Prostate gland (tissue), 2 donors: ENCODE measurements at regions not wholly inside any gene's neighbourhood (a gene's known extent, or its start where the extent isn't known, plus 50 kb on each side); places are given as distances from the start of the nearest gene placed in this dataset.
"Not testable (repeated sequence)": the region's sequence is repeated elsewhere in the genome, so short reads cannot be mapped to it uniquely, and the experiment has no call there.

Experiments
- DNase-seq: peaks from one replicate; pipeline ENCODE4 v3.0.0-alpha.2; 2019; ENCODE audit warnings: low spot score
- H3K27ac ChIP-seq, 2 donors: fragments of 200-600 bp; sonication (generic); 2 replicates each; pipeline ENCODE4 v1.5.1; 2017 to 2019
- H3K27me3 ChIP-seq: fragments of 200-600 bp; sonication (generic); replicated peaks from 2 replicates; pipeline ENCODE4 v1.5.1; 2019; ENCODE audit not compliant: insufficient read depth
- H3K36me3 ChIP-seq, 2 donors: fragments of 200-600 bp; sonication (generic); 1 replicate in 1 of 2; 2 replicates in 1 of 2; pipeline versions ENCODE4 v1.5.1 to v1.8.1; 2017 to 2019
- H3K4me1 ChIP-seq: fragments of 200-600 bp; sonication (generic); replicated peaks from 2 replicates; pipeline ENCODE4 v1.5.1; 2019
- H3K4me3 ChIP-seq, 2 donors: fragments of 200-600 bp; sonication (generic); 2 replicates each; pipeline ENCODE4 v1.5.1; 2017 to 2019
- H3K9me3 ChIP-seq: fragments of 200-600 bp; sonication (generic); 2 replicates; pipeline ENCODE4 v1.5.1; 2017
- POLR2A ChIP-seq: fragments of 450-650 bp; IDR thresholded peaks from one replicate; pipeline ENCODE4 v1.6.1; 2016; ENCODE audit warnings: antibody characterized with exemption, mild to moderate bottlenecking
- POLR2AphosphoS5 ChIP-seq: sonication (generic); formaldehyde crosslinking; IDR thresholded peaks from one replicate; pipeline ENCODE4 v1.6.1; 2017; ENCODE audit warnings: antibody characterized with exemption
- WGBS: methylation state at CpG from one replicate; pipeline ENCODE4 v1.1.5; 2018; 5-methylcytosine and 5-hydroxymethylcytosine counted together
- intact Hi-C: fragments of 100-400 bp; cut with DNase I; formaldehyde crosslinking; loops from one replicate; pipeline ENCODE4 v1.14.2; 2022
- TF ChIP-seq, protein P1 (sequence below), 4 experiments: fragments of 200-600 bp in 2 of 4; fragments of 450-650 bp in 2 of 4; sonication (generic) in 2 of 4; IDR thresholded peaks; 1 replicate in 3 of 4; 2 replicates in 1 of 4; pipeline ENCODE4 v1.5.1; 2016 to 2019; ENCODE audit warnings: antibody characterized with exemption in 4 of 4, mild to moderate bottlenecking in 2 of 4, moderate library complexity in 2 of 4

DNA sequence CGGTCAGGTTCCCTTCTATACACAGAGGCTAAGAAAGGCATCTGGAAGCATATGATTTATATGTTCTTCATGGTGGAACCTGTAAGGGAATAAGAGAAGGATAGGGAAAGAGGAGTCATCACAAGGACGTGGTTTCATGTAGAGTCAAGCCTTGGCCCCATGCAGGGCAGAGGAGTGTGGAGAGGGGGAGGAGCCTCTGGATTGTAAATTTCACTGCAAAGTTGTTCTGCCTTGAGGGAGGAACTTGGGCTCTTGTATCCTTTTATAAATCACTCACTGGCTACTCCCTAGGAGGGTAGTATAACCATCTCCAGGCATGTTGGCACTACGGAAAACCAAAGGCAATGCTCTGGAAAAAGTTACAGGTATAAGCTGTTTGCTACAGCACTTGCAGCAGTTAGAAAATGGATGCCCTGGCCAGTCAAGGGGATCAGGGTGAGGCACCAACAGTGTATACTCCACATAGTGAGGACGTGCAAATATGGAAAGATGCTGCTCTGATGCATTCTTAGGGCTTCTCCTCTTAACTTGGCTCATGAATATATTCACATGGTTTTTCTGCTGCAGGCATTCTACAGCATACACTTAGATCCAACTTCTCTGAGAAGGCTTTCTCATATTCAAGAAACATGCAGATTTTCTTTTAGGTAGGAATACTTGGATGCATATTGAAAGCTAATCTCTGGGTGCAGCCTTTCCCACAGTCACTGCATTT is 60.3 kb upstream of the ZNF81 start:
- intact Hi-C loops: no loop called here
- Histone ChIP-seq H3K27ac (no peak overlapping the region), H3K36me3 (no peaks in the 10 kb centered on the region), H3K4me3 (no peak overlapping the region), H3K4me1 (no peaks in the 10 kb centered on the region), H3K27me3 (no peaks in the 10 kb centered on the region), H3K9me3 (no peaks in the 10 kb centered on the region)
- no peak for TF ChIP-seq POLR2AphosphoS5
- WGBS: 57% methylated on average over 4 of the region's 4 CpGs
- no peak for DNase-seq

GRCh38 chrX:47772764-47773163 is 63.9 kb upstream of the ZNF81 start:
- Histone ChIP-seq H3K36me3 (no peaks in the 10 kb centered on the region), H3K27ac (no peak overlapping the region), H3K4me1 (no peaks in the 10 kb centered on the region), H3K9me3 (no peaks in the 10 kb centered on the region), H3K27me3 (no peaks in the 10 kb centered on the region), H3K4me3 (no peak overlapping the region)
- intact Hi-C loops: no loop called here
- no peak for DNase-seq
- WGBS: 50% methylated on average over 2 of the region's 2 CpGs
- no peak for TF ChIP-seq POLR2AphosphoS5
- TF ChIP-seq POLR2A: no peak
- TF ChIP-seq, protein P1, sequence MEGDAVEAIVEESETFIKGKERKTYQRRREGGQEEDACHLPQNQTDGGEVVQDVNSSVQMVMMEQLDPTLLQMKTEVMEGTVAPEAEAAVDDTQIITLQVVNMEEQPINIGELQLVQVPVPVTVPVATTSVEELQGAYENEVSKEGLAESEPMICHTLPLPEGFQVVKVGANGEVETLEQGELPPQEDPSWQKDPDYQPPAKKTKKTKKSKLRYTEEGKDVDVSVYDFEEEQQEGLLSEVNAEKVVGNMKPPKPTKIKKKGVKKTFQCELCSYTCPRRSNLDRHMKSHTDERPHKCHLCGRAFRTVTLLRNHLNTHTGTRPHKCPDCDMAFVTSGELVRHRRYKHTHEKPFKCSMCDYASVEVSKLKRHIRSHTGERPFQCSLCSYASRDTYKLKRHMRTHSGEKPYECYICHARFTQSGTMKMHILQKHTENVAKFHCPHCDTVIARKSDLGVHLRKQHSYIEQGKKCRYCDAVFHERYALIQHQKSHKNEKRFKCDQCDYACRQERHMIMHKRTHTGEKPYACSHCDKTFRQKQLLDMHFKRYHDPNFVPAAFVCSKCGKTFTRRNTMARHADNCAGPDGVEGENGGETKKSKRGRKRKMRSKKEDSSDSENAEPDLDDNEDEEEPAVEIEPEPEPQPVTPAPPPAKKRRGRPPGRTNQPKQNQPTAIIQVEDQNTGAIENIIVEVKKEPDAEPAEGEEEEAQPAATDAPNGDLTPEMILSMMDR (IDR thresholded peaks at IDR 0.05): no peak

DNA sequence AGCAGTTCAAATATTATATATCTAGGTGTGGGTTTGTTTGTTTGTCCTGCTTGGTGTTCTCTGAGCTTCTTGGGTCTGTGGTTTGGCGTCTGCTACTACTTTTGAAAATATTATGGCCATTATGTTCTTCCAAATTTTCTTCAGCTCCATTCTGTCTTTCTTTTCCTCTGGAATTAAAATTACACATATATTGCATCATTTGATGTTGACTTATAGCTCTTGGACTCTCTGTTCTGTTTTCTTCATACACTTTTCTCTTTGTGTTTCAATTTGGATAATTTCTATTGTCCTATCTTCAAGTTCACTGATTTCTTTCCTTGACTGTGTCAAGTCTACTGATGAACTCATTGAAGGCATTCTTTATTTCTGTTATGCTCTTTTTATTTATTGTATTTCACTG is 65.2 kb upstream of the ZNF81 start:
- intact Hi-C loops: no loop called here
- Histone ChIP-seq H3K27me3 (no peaks in the 10 kb centered on the region), H3K4me1 (no peaks in the 10 kb centered on the region), H3K36me3 (no peaks in the 10 kb centered on the region), H3K27ac (no peak overlapping the region), H3K9me3 (no peaks in the 10 kb centered on the region), H3K4me3 (no peak overlapping the region)
- no peak for DNase-seq
- TF ChIP-seq POLR2AphosphoS5: no peak
- TF ChIP-seq, protein P1 (IDR thresholded peaks at IDR 0.05): no peak
- no peak for TF ChIP-seq POLR2A
- WGBS: 44% methylated on average over 1 of the region's 1 CpG

DNA sequence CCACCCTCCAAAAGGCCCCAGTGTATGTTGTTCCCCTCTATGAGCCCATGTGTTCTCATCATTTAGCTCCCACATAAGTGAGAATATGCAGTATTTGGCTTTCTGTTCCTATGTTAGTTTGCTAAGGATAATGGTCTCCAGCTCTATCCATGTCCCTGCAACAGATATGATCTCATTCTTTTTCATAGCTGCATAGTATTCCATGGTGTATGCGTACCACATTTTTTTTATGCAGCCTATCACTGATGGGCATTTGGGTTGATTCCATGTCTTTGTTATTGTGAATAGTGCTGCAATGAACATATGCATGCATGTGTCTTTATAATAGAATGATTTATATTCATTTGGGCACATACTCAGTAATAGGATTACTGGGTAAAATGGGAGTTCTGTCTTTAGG is 73.9 kb upstream of the ZNF81 start:
- H3K27ac ChIP-seq, H3K4me3 ChIP-seq, intact Hi-C loops, H3K27me3 ChIP-seq, DNase-seq, H3K36me3 ChIP-seq, H3K4me1 ChIP-seq, H3K9me3 ChIP-seq: not testable (repeated sequence)
- 100% methylated on average over 1 of the region's 1 CpG for WGBS

- intact Hi-C loops: no loop called here
- Histone ChIP-seq H3K4me1 (no peaks in the 10 kb centered on the region), H3K4me3 (no peak overlapping the region), H3K27ac (no peak overlapping the region), H3K27me3 (no peaks in the 10 kb centered on the region), H3K36me3 (no peaks in the 10 kb centered on the region), H3K9me3 (no peaks in the 10 kb centered on the region)
- DNase-seq: no peak
- TF ChIP-seq POLR2AphosphoS5 (no peak), POLR2A (no peak)
- TF ChIP-seq, protein P1 (IDR thresholded peaks at IDR 0.05): no peak
- WGBS: 82% methylated on average over 7 of the region's 7 CpGs
Measured at GRCh38 chrX:47752685-47753084, 84.0 kb upstream of the ZNF81 start.

DNA sequence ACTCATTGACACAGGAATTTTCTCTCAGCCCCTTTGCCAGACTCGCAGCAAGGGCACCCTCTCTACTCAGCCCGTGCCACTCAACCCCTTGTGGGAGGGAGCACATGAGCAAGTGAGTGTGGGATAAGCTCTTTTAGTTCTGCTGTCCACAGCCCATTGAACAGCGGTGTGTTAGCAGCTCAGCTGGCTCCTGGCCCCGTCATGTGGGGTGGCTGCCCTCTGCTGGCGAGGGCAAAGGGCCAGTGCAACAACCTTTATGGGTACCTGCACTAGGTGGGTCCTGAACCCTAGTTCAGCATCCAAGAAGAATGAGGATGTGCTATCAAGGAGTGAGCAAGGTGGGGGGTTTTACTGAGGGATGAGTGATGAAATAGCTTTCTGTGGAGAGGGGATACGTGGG is 85.0 kb upstream of the ZNF81 start:
- no peak for DNase-seq
- Histone ChIP-seq H3K27ac (no peak overlapping the region), H3K27me3 (no peaks in the 10 kb centered on the region), H3K4me1 (no peaks in the 10 kb centered on the region), H3K36me3 (no peaks in the 10 kb centered on the region), H3K9me3 (no peaks in the 10 kb centered on the region), H3K4me3 (no peak overlapping the region)
- intact Hi-C loops: no loop called here
- no peak for TF ChIP-seq POLR2AphosphoS5
- TF ChIP-seq, protein P1 (IDR thresholded peaks at IDR 0.05): peak in 1 of 4 experiments; percentile 36
- TF ChIP-seq POLR2A: no peak
- WGBS: 26% methylated on average over 4 of the region's 6 CpGs
